GM11168 (cell line): ENCODE measurements at regions not wholly inside any gene's neighbourhood (a gene's known extent, or its start where the extent isn't known, plus 50 kb on each side); places are given as distances from the start of the nearest gene placed in this dataset.

Source experiments
- in situ Hi-C: fragments of 300-500 bp; cut with MboI; formaldehyde crosslinking; loops from one replicate; pipeline ENCODE4 v1.12.0; 2022; ENCODE audit warnings: low sequenced_read_pairs; ENCODE audit not compliant: unreplicated experiment

DNA sequence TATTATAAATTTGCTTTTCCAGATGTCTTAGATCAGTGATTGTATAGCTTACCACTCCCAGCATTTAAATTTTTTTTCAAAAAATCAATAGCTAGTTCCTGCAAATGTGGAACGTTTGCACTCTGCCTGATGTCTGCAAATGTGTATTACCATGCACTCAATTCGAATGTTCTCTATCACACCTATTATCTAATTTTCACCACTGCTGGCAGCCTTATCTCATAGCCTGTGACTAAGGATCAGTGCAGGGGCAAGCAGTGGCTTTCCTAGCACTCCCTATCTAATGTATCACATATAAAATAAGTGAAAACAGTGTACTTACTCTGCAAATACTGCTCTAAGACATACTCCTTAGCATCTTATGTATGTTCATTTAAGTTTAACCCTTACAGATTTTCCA is 196.3 kb upstream of the PLSCR5 start:
- in situ Hi-C loops, result no loop called here

DNA sequence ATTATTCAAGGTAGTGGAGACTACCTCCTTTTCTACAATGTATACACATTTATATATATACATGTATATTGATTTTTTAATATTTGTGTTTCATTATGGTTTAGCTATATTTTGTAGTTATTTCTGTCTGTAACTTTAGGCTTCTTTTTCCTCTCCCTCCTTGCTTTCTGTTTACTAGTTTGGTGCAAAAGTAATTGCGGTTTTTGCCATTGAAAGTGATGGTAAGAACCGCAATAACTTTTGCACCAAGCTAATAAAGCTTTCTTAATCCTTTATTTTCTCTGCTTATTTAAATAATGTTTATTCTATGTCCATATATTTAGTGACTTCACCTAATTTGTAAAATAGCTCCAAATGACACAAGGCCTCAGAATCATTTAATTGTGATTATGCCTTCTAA is 195.3 kb upstream of the PLSCR5 start:
- in situ Hi-C loops, result no loop called here

- in situ Hi-C loops, result no loop called here
Measured at GRCh38 chr3:146796078-146796477, 190.9 kb upstream of the PLSCR5 start.

- in situ Hi-C loops, result no loop called here
Measured at GRCh38 chr3:146783446-146783845, 178.3 kb upstream of the PLSCR5 start.

- in situ Hi-C loops, result no loop called here
Measured at GRCh38 chr3:146781606-146782005, 176.5 kb upstream of the PLSCR5 start.

DNA sequence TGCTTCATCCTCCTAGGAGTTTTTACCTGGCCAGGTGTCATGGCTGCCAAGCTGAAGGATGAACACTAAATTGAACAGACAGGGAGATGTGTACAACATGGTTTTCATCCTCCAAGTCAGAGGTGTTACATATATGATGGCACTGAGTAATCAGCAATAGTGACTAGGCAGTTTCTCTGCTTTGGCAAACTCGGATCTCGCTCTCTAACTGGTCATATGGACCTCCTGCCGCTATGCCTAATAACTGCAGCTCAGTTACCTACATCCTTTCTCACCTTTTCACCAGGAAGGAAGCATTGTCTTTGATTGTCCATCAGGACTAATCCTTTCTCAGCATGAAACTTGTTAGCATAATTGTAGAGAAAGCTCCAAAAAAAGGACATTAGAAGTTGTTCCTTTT is 175.9 kb upstream of the PLSCR5 start:
- in situ Hi-C loops, result no loop called here

DNA sequence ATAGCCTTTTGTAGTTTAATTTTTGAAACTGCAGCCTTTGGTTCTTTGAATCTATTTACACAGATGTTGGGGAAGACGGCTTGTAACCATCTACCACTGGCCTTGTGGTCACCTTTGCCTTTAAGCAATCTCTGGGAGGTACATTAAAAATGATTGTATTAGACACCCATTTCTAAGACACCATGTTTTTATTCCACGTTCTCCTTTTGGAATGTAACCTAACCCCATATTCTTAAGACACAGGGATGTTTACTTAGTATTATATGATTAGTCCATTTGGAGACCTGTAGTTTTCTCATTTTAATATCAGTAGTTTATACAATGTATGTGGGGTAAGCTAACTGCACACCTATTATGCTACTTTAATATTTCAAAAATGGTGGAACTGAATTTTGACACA is 175.1 kb upstream of the PLSCR5 start:
- in situ Hi-C loops, result no loop called here

DNA sequence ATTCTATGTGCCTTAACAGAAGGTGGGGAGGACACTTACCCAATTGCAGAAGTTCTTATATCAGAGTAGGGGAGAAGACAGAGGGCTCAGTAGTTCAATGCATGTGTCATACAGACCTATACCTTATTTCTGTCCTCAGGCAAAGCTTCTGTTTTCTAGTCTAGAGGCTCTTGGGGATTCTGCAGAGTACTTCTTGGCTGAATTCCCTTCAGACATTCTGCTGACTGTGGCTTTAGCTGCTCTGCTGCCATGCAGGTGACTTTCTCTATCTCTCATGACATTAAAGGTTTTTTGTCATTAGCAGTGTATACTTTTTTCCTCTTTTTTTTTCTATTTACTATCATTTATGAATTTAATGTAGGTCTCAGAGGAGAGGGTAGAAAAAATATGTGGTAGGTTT is 172.8 kb upstream of the PLSCR5 start:
- in situ Hi-C loops, result no loop called here

- in situ Hi-C loops, result no loop called here
Measured at GRCh38 chr3:146772211-146772743, 167.1 kb upstream of the PLSCR5 start.

DNA sequence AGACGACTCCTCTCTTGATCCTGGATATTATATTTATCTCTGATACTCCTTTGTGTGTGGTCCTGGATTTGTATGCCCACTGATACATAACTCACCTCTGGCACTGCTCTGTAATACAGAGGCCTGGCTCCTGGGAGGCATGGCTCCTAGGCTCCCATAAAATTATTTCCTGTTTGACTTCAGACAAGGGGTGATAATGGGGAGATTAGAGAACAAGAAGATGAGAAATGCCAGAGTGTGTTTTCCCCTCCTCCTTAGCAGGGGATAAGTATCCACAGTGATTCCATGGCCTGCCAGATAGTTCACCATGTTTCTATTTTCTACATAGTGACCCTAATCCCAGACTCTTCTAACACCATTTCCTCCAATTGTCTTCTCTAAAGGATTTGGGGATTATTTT is 165.7 kb upstream of the PLSCR5 start:
- in situ Hi-C loops, result no loop called here

GRCh38 chr3:146770301-146770700 is 165.2 kb upstream of the PLSCR5 start:
- in situ Hi-C loops, result no loop called here

DNA sequence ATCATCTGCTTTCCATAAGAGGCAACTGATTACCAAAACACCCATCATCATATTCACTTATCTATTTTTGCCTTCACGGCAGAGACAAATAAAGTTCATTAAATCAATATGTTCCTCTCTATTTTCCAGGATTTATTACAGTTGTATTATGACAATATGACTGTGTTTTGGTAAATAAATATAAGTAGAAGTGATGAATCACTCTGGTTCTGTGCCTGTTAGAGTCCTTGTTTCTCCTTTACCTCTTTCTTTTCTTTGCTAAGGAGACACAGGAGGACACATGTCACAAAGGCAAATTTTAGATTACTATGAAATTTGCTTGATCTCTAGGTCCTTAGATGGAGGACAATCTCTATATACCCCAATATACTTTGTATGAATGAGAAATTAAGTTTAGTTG is 152.6 kb upstream of the PLSCR5 start:
- in situ Hi-C loops, result no loop called here

DNA sequence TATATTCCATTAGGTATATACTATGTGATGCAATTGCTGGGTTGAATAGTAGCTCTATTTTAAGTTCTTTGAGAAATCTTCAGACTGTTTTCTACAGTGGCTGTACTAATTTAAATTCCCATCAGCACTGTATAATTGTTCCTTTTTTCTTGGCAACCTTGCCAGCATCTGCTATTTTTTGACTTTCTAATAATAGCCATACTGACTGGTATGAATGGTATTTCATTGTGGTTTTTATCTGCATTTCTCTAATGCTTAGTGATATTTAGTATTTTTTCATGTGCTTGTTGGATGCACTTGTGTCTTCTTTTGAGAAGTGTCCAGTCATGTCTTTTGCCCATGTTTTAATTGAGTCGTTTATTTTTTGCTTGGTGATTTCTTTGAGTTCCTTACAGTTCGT is 145.1 kb upstream of the PLSCR5 start:
- in situ Hi-C loops, result no loop called here

DNA sequence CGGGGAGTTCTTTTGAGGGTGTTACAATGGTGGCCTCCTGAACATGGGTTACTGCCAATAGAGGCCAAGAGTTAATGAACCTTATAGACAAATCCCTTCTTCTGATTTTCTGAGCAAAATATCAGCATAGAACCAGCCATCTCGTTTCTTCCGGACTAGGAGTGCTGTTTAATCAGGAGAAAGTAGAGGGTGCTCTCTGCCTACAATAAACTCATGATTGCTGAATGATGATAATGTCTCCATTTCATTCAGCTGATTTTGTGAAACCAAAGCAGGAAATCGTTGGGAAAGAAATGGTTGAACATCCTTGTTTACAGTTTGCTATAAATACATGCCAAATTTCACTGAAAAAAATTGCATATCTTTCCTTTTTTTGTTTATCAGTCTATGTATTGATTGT is 142.8 kb upstream of the PLSCR5 start:
- in situ Hi-C loops, result no loop called here

GRCh38 chr3:146747051-146747450 is 141.9 kb upstream of the PLSCR5 start:
- in situ Hi-C loops, result no loop called here

- in situ Hi-C loops, result no loop called here
Measured at GRCh38 chr3:146746190-146746589, 141.0 kb upstream of the PLSCR5 start.

GRCh38 chr3:146739203-146739671 is 134.1 kb upstream of the PLSCR5 start:
- in situ Hi-C loops, result no loop called here

DNA sequence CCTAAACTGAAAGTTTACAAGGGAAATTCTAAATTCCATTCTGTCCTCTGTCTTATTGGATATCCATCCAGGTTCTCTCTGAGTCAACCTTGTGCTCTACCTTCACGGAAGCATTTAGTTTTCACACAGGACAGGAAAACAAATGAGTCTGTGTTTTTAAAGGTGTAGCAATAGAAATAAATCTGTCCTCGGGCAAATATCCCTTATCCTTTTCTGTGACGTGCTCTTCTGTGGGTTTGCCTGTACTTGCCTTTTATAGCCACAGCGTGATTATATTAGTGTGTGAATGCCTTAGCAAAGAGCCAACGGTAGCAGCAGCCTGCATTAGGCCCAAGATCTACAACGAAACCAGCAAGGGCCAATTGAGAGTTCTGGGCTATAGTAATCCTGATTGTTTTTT is 127.2 kb upstream of the PLSCR5 start:
- in situ Hi-C loops, result no loop called here

- in situ Hi-C loops, result no loop called here
Measured at GRCh38 chr3:146715170-146715569, 110.0 kb upstream of the PLSCR5 start.

DNA sequence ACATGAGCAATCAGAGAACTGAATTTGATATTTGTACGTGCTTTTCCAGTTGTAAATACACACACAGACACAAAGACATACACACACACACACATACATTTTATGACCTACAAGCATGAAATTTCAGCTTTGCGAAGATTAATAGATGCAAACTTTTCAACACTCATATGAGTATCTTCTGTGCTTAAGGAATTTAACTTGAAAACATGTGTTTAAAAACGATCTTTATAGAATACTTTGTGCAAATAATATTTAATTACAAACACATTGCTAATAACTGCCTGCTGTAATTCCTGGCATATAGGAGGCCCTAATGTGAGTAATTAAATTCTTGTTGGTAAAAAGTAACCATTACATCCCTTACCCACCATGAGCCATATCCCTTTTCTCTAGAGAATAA is 107.7 kb upstream of the PLSCR5 start:
- in situ Hi-C loops, result no loop called here

DNA sequence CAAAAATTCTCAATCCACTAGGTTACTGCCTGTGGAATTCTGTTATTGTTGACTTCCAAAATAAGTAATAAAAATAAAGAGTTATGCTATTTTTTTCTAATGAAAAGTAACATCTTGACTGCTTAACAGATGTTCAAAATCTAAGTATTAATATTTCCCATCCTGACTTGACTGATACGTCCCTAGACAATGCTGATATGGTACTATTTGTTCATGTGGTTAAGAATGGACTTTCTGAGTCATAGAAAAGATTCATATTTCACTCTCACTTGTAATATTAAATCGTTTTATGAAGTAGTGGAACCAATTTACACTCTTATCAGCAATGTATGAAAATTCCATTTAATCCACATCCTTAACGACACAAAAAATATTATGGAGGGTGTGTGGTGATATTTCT is 104.8 kb upstream of the PLSCR5 start:
- in situ Hi-C loops, result no loop called here

DNA sequence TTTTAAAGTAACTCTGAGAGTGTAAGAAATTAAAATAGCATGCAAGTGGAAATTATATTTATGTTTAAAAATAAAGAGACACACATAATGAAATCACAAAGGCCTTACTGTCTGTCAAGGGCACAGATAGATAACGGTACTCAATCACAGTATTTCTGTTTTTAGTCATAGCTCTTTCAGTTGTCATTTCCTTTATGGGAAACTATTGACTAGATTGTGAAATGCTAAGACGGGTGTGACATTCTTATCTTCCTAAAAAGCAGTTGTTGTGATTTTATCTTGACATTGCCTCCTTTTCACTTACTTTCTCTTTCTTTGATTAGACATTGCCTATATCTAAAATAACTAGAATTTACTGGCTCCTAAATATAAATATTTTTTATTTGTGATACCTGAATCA is 100.1 kb upstream of the PLSCR5 start:
- in situ Hi-C loops, result no loop called here

DNA sequence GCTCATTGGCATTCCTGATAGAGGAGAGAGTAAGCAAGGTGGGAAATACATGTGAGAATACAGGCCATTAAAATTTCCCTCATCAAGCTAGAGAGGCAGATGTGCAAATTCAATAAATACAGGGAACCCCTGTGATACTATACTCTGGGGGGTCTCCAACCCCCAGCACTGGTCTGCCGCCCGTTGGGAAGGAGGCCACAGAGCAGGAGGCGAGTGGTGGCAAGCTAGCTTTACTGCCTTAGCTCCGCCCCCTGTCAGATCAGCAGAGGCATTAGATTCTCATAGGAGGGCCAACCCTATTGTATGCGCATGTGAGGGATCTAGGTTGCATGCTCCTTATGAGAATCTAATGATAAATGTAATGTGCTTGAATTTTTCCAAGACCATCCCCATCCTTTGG is 97.1 kb upstream of the PLSCR5 start:
- in situ Hi-C loops, result no loop called here
